Fibroblast of mammary gland (primary cell): ENCODE measurements at regions not wholly inside any gene's neighbourhood (a gene's known extent, or its start where the extent isn't known, plus 50 kb on each side); places are given as distances from the start of the nearest gene placed in this dataset.

Experiments
- DNase-seq: peaks from one replicate; pipeline ENCODE4 v3.0.0-alpha.2; 2010; ENCODE audit warnings: low read depth
- H3K4me3 ChIP-seq: 2 replicates; pipeline ENCODE4 v1.5.1; 2011; ENCODE audit warnings: low read depth, mild to moderate bottlenecking, low read length, moderate library complexity; ENCODE audit not compliant: control insufficient read depth
- CTCF ChIP-seq: conservative IDR thresholded peaks from 2 replicates; pipeline ENCODE4 v1.5.1; 2011; ENCODE audit warnings: low read depth, low read length, inconsistent platforms; ENCODE audit not compliant: control insufficient read depth, insufficient read depth

- H3K4me3 ChIP-seq: no peak overlapping the region
- TF ChIP-seq CTCF: no peak
- DNase-seq: no peak
Observed at GRCh38 chr10:42949287-42949686, 127.6 kb upstream of the RET start.

GRCh38 chr10:42950606-42951485, 126.0 kb upstream of the RET start:
- no peak for DNase-seq
- no peak for TF ChIP-seq CTCF

GRCh38 chr10:42951486-42952251, 125.2 kb upstream of the RET start:
- no peak for DNase-seq
- no peak for TF ChIP-seq CTCF
- no peak overlapping the region for H3K4me3 ChIP-seq

More at GRCh38 chr10:42950606-42951485, 126.0 kb upstream of the RET start:
- no peak overlapping the region for H3K4me3 ChIP-seq

- DNase-seq: no peak
- no peak for TF ChIP-seq CTCF
- H3K4me3 ChIP-seq: no peak overlapping the region
Observed at GRCh38 chr10:42952349-42952748, 124.5 kb upstream of the RET start.

- H3K4me3 ChIP-seq: no peak overlapping the region
- no peak for DNase-seq
- TF ChIP-seq CTCF: no peak
Observed at GRCh38 chr10:42952931-42953683, 123.8 kb upstream of the RET start.
